ENCODE measurements at regions not wholly inside any gene's neighbourhood (a gene's known extent, or its start where the extent isn't known, plus 50 kb on each side); places are given as distances from the start of the nearest gene placed in this dataset.

GRCh38 chr6:126285871-126286365 is 54.0 kb upstream of the CENPW start:
- no peak for DNase-seq (ENCODE audit: low read depth in 3 of 3, low spot score in 2 of 3)

Data from right renal cortex interstitium (tissue), 3 donors.